ENCODE measurements at regions not wholly inside any gene's neighbourhood (a gene's known extent, or its start where the extent isn't known, plus 50 kb on each side); places are given as distances from the start of the nearest gene placed in this dataset.

DNA sequence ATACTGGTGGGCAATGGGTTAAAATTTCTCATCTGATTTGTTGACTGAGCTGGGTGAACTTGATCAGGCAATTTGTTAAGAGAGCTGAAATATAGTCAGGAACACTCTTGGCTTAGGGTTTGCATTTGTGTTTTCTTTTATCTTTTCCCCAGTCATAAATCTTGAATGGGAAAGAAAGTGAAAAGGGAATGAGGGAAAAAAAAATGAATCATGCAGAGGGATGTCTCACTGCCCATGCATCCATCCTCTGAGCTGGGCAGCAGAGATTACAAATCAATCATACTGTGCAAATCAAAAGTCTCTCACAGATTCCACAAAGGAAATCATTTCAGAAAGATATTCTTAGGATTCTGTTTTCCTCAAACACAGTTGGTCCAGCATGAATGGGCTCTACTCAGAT is 174.2 kb upstream of the MPPED2 start:
- intact Hi-C loops (cut with micrococcal nuclease), result no loop called here
- Mint-ChIP-seq H3K36me3 (ENCODE audit: low read depth) (no peaks in the 10 kb centered on the region), H3K9me3 (peaks cover 4% of the 10 kb centered on the region), H3K4me1 (no peaks in the 10 kb centered on the region), H3K4me3 (no peak overlapping the region), H3K27ac (no peak overlapping the region), H3K27me3 (no peaks in the 10 kb centered on the region)
- no peak for DNase-seq

DNA sequence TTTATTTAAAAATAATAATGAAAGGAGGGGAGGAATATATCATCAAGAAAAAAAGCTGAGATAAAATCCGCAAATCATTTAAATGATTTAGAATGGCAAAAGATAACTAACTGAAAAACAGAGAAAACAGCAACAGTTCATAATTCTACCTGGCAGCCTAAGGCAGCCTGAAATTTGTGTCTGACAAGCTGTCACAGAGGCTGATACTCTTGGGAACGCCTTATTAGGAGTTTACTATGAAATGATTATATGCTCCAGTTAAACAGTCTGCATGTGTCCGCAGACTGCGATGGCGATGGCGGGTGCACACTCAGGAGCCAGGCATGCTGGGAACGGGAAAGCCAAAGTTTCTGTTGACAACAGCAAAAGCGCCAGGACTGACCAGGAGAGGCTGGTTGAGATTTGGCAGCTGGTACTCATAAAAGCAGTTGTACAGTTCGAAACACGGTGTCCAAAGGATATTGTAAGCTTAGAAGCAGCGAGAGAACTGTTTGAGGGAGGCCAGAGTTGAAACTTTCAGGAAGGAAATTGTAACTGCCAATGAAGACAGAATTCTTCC is 172.9 kb upstream of the MPPED2 start:
- H3K4me3 Mint-ChIP-seq, result no peak overlapping the region
- H3K27me3 Mint-ChIP-seq, result no peaks in the 10 kb centered on the region
- no peaks in the 10 kb centered on the region for H3K36me3 Mint-ChIP-seq (ENCODE audit: low read depth)
- DNase-seq, result no peak
- no peaks in the 10 kb centered on the region for H3K4me1 Mint-ChIP-seq
- no peak overlapping the region for H3K27ac Mint-ChIP-seq
- peaks cover 4% of the 10 kb centered on the region for H3K9me3 Mint-ChIP-seq
- intact Hi-C loops (cut with micrococcal nuclease), result no loop called here

DNA sequence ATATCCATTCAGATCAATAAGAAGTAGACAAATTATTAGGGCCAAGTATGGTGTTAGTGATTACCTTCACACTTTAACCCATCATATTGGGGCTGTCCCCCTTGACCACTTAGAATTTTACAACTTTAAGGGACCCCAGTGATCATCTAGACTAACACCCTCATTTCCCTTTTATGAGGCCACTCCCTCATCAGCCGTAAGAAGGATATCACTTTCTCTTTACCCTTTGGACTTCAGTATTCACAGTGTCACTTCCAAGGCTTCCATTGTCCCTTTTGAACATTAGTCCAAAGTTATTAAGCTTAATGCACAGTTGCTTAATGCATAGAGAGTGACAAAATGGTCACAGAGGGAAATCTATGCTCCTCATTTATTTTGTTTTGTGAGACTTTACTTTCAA is 172.4 kb upstream of the MPPED2 start:
- Mint-ChIP-seq H3K27ac (no peak overlapping the region), H3K4me1 (no peaks in the 10 kb centered on the region), H3K4me3 (no peak overlapping the region), H3K9me3 (peaks cover 4% of the 10 kb centered on the region), H3K36me3 (ENCODE audit: low read depth) (no peaks in the 10 kb centered on the region), H3K27me3 (no peaks in the 10 kb centered on the region)
- intact Hi-C loops (cut with micrococcal nuclease), result no loop called here
- DNase-seq, result no peak

DNA sequence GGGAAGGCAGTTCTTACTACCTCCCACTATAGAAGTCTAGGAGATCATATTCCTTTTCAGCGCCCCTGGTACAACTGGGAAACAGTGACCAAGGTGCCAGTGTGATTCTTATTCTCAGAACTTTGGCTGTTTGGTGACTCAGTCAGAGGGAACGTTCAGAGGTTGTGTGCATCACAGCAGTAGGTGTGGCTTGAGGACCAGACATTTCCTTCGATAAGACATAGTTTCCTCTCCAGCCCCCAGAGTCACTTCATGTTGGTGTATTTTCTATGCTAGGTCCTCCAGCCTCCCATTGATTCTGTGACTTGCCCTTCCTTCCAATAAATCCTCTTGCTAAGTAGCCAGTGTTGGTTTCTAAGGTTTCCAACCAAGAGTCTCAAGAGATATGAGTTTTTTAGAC is 171.9 kb upstream of the MPPED2 start:
- no peak for DNase-seq
- H3K4me3 Mint-ChIP-seq, result no peak overlapping the region

DNA sequence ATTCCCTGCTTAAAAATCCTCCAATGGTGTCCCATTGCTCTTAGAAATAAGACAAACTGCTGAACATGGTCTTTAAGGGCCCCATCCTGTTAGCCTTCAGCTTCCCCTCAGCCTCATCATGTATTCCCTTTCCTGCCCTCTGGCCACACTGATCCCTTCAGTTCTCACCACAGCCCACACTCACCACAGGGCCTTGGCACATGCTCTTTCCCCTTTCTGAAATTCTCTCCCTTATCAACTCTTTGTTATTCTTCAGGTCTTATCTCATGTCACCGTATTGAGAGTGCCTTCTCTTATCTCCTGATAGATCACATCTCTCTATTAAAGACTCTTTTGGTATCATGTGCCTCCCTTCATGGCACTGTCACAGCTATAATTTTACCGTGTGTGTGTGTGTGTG is 167.8 kb upstream of the MPPED2 start:
- Mint-ChIP-seq H3K27ac (no peak overlapping the region), H3K27me3 (no peaks in the 10 kb centered on the region), H3K4me1 (no peaks in the 10 kb centered on the region), H3K9me3 (no peaks in the 10 kb centered on the region), H3K4me3 (no peak overlapping the region), H3K36me3 (ENCODE audit: low read depth) (no peaks in the 10 kb centered on the region)
- DNase-seq, result no peak
- intact Hi-C loops (cut with micrococcal nuclease), result no loop called here

More for the DNA sequence above, 171.9 kb upstream of the MPPED2 start:
- H3K4me1 Mint-ChIP-seq, result no peaks in the 10 kb centered on the region
- no peak overlapping the region for H3K27ac Mint-ChIP-seq
- no peaks in the 10 kb centered on the region for H3K36me3 Mint-ChIP-seq (ENCODE audit: low read depth)
- no peaks in the 10 kb centered on the region for H3K27me3 Mint-ChIP-seq
- peaks cover 4% of the 10 kb centered on the region for H3K9me3 Mint-ChIP-seq
- intact Hi-C loops (cut with micrococcal nuclease), result no loop called here

- no peak for DNase-seq
- Mint-ChIP-seq H3K27ac (no peak overlapping the region), H3K36me3 (ENCODE audit: low read depth) (no peaks in the 10 kb centered on the region), H3K4me3 (no peak overlapping the region), H3K4me1 (no peaks in the 10 kb centered on the region), H3K27me3 (no peaks in the 10 kb centered on the region), H3K9me3 (no peaks in the 10 kb centered on the region)
- intact Hi-C loops (cut with micrococcal nuclease), result no loop called here
Observed at GRCh38 chr11:30753504-30753903, 167.4 kb upstream of the MPPED2 start.

DNA sequence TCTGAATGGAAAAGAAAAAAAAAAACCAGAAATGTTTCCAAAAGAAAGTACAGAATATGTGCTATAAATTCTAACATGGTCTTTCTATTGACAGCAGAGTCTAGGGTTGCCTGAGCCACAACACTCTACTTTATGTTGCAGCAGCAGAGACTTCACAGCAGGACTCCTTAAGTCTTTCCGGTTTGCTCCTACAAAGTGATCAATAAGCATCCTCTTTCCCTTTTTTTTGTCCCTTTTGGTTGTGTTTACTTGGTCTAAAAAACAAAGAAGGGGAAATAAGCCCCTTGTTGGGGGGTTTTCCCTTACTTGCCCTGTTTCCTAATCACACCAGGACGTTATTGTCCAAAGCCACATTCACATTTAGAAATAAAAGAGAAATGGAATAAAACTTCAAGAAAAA is 163.1 kb upstream of the MPPED2 start:
- H3K27ac Mint-ChIP-seq, result no peak overlapping the region
- H3K9me3 Mint-ChIP-seq, result no peaks in the 10 kb centered on the region
- no peaks in the 10 kb centered on the region for H3K4me1 Mint-ChIP-seq
- no peak overlapping the region for H3K4me3 Mint-ChIP-seq
- no peaks in the 10 kb centered on the region for H3K27me3 Mint-ChIP-seq
- DNase-seq, result no peak
- intact Hi-C loops (cut with micrococcal nuclease), result no loop called here
- no peaks in the 10 kb centered on the region for H3K36me3 Mint-ChIP-seq (ENCODE audit: low read depth)

GRCh38 chr11:30741039-30741550 is 154.9 kb upstream of the MPPED2 start:
- intact Hi-C loops (cut with micrococcal nuclease), result no loop called here
- H3K27ac Mint-ChIP-seq, result no peak overlapping the region
- no peaks in the 10 kb centered on the region for H3K27me3 Mint-ChIP-seq
- H3K4me1 Mint-ChIP-seq, result no peaks in the 10 kb centered on the region
- no peak overlapping the region for H3K4me3 Mint-ChIP-seq
- no peaks in the 10 kb centered on the region for H3K36me3 Mint-ChIP-seq (ENCODE audit: low read depth)
- no peaks in the 10 kb centered on the region for H3K9me3 Mint-ChIP-seq
- DNase-seq, result no peak

- no peaks in the 10 kb centered on the region for H3K36me3 Mint-ChIP-seq (ENCODE audit: low read depth)
- H3K27ac Mint-ChIP-seq, result no peak overlapping the region
- H3K27me3 Mint-ChIP-seq, result no peaks in the 10 kb centered on the region
- H3K9me3 Mint-ChIP-seq, result no peaks in the 10 kb centered on the region
- no peak for DNase-seq
- H3K4me3 Mint-ChIP-seq, result no peak overlapping the region
- intact Hi-C loops (cut with micrococcal nuclease), result no loop called here
- no peaks in the 10 kb centered on the region for H3K4me1 Mint-ChIP-seq
Observed at GRCh38 chr11:30740091-30740490, 153.9 kb upstream of the MPPED2 start.

DNA sequence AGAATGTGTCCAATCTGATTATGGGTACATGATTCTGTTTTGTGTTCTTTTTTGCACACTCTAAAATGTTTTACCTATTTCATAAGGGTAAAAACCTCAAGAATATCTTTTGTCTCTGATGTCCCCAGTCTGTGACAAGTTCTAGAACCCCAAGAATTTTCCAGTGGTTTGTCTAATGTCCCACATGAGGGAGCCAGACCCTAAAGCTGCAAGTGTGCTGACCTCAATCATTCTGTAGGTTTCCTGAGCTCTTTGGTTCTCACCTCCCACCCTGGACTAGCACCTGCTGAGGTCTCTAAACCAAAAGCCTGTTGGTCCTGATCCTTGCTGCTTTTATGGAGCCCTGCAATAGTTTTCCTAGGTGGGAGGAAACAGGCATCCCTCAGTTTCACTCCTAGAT is 149.8 kb upstream of the MPPED2 start:
- no peak overlapping the region for H3K27ac Mint-ChIP-seq
- intact Hi-C loops (cut with micrococcal nuclease), result no loop called here
- no peak overlapping the region for H3K4me3 Mint-ChIP-seq
- H3K9me3 Mint-ChIP-seq, result no peaks in the 10 kb centered on the region
- no peaks in the 10 kb centered on the region for H3K36me3 Mint-ChIP-seq (ENCODE audit: low read depth)
- DNase-seq, result no peak
- no peaks in the 10 kb centered on the region for H3K27me3 Mint-ChIP-seq
- H3K4me1 Mint-ChIP-seq, result no peaks in the 10 kb centered on the region

- Mint-ChIP-seq H3K4me1 (no peaks in the 10 kb centered on the region), H3K9me3 (no peaks in the 10 kb centered on the region), H3K36me3 (ENCODE audit: low read depth) (no peaks in the 10 kb centered on the region), H3K4me3 (no peak overlapping the region), H3K27ac (no peak overlapping the region), H3K27me3 (no peaks in the 10 kb centered on the region)
- intact Hi-C loops (cut with micrococcal nuclease), result no loop called here
- DNase-seq, result no peak
Observed at GRCh38 chr11:30733748-30734147, 147.6 kb upstream of the MPPED2 start.

DNA sequence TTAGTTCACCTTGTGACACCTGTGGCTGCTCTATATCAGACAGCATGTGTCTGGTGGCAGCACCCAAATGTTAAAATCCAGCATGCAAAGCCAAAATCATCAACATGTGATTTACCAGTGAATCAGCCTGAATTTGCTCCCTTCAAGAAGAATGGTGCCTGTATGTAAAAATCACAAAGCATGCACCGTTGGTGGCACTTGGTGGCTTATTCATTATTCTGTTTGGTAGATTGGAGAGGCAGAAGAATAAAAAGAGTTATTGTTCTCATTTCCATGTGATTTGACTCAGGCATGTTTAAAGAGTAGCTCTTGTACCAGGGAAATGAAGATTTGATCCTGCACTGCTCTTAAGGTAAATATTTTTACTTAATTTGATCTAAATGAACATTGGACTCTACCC is 143.9 kb upstream of the MPPED2 start:
- Mint-ChIP-seq H3K9me3 (no peaks in the 10 kb centered on the region), H3K36me3 (ENCODE audit: low read depth) (no peaks in the 10 kb centered on the region), H3K4me1 (no peaks in the 10 kb centered on the region), H3K27me3 (no peaks in the 10 kb centered on the region), H3K4me3 (no peak overlapping the region), H3K27ac (no peak overlapping the region)
- no peak for DNase-seq
- intact Hi-C loops (cut with micrococcal nuclease), result no loop called here

- intact Hi-C loops (cut with micrococcal nuclease), result no loop called here
- H3K27me3 Mint-ChIP-seq, result no peaks in the 10 kb centered on the region
- no peak overlapping the region for H3K4me3 Mint-ChIP-seq
- no peaks in the 10 kb centered on the region for H3K4me1 Mint-ChIP-seq
- no peaks in the 10 kb centered on the region for H3K9me3 Mint-ChIP-seq
- no peak overlapping the region for H3K27ac Mint-ChIP-seq
- DNase-seq, result no peak
- H3K36me3 Mint-ChIP-seq (ENCODE audit: low read depth), result no peaks in the 10 kb centered on the region
Observed at GRCh38 chr11:30729187-30729713, 143.1 kb upstream of the MPPED2 start.

DNA sequence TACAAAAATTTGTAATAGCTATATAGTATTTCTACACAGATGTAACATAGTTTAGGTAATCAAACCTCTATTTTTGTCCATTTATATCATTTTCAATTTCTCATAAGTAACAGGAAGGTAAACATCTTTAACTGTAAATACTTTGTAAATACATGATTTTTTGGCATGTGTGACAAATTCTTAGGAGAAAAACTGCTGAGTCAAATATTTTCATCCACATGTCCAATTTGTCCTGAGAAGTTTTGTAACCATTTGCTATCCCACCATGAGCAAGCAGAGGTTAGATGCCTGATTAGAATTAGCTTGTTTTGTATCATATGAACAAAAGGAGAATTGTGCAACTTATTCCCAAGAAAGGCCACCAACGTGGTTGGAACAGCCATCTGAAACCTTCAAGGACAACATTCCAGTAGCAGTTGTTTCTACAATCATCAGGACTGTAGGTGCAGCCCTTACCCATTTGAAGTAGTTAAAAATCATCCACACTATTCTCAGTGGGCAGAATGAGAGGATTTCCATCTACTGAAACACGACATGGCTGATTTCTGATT is 139.6 kb upstream of the MPPED2 start:
- DNase-seq, result no peak
- no peak overlapping the region for H3K4me3 Mint-ChIP-seq
- no peaks in the 10 kb centered on the region for H3K36me3 Mint-ChIP-seq (ENCODE audit: low read depth)
- H3K9me3 Mint-ChIP-seq, result no peaks in the 10 kb centered on the region
- no peaks in the 10 kb centered on the region for H3K27me3 Mint-ChIP-seq
- no peak overlapping the region for H3K27ac Mint-ChIP-seq
- H3K4me1 Mint-ChIP-seq, result no peaks in the 10 kb centered on the region
- intact Hi-C loops (cut with micrococcal nuclease), result no loop called here

DNA sequence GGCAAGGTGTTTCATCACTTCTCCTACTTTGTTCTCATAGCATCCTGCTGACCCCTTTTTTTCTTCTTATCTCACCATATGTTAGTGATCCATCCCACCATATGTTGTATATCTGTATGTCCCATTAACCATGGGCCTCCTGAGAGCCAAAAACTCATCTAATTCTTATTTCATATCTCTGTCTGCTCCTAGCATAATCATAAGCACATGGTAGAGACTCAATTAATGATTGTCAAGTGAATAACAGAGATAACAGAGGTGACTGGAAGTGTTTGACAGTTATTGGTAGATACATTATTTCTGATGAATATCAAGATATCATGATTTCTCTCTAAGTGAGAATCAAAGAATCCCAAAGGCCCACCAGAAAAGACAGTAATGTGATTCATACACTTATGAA is 138.1 kb upstream of the MPPED2 start:
- Mint-ChIP-seq H3K4me3 (no peak overlapping the region), H3K27me3 (no peaks in the 10 kb centered on the region), H3K36me3 (ENCODE audit: low read depth) (no peaks in the 10 kb centered on the region), H3K4me1 (no peaks in the 10 kb centered on the region), H3K9me3 (no peaks in the 10 kb centered on the region), H3K27ac (no peak overlapping the region)
- no peak for DNase-seq
- intact Hi-C loops (cut with micrococcal nuclease), result no loop called here
